Muscle layer of colon (tissue), 2 donors: ENCODE measurements at regions not wholly inside any gene's neighbourhood (a gene's known extent, or its start where the extent isn't known, plus 50 kb on each side); places are given as distances from the start of the nearest gene placed in this dataset.
"Not testable (repeated sequence)": the region's sequence is repeated elsewhere in the genome, so short reads cannot be mapped to it uniquely, and the experiment has no call there.

Experiments used
- H3K27ac ChIP-seq: one replicate; pipeline ENCODE4 v1.7.0; 2013; ENCODE audit warnings: low read depth, mild to moderate bottlenecking, low read length, moderate library complexity
- H3K27me3 ChIP-seq, 2 donors: one replicate each; pipeline ENCODE4 v1.7.0; 2013; ENCODE audit warnings: low read length in 2 of 2, mild to moderate bottlenecking in 2 of 2; ENCODE audit not compliant: insufficient read depth in 2 of 2, control insufficient read depth in 1 of 2
- H3K36me3 ChIP-seq: one replicate; pipeline ENCODE4 v1.7.0; 2013; ENCODE audit warnings: mild to moderate bottlenecking, low read length; ENCODE audit not compliant: insufficient read depth
- H3K4me1 ChIP-seq: one replicate; pipeline ENCODE4 v1.7.0; 2013; ENCODE audit warnings: mild to moderate bottlenecking, low read length; ENCODE audit not compliant: insufficient read depth
- H3K4me3 ChIP-seq, 2 donors: one replicate each; pipeline ENCODE4 v1.7.0; 2013; ENCODE audit warnings: low read length in 2 of 2, low read depth in 1 of 2, mild to moderate bottlenecking in 1 of 2, moderate library complexity in 1 of 2
- H3K9ac ChIP-seq: one replicate; pipeline ENCODE4 v1.7.0; 2013; ENCODE audit warnings: low read length
- H3K9me3 ChIP-seq: one replicate; pipeline ENCODE4 v1.7.0; 2013; ENCODE audit warnings: mild to moderate bottlenecking, low read length
- donor health status: abdominal sarcoma.
- donor health status: Adenocarcinoma of cecum.

- Histone ChIP-seq H3K27ac (no peak overlapping the region), H3K27me3 (no peaks in the 10 kb centered on the region), H3K36me3 (no peaks in the 10 kb centered on the region), H3K4me1 (no peaks in the 10 kb centered on the region), H3K9ac (no peak overlapping the region), H3K4me3 (no peak overlapping the region), H3K9me3 (no peaks in the 10 kb centered on the region)
These were observed 139.5 kb upstream of the PRKCQ start for GRCh38 chr10:6719561-6719960.

- no peaks in the 10 kb centered on the region for H3K4me1 ChIP-seq
- no peaks in the 10 kb centered on the region for H3K9me3 ChIP-seq
- H3K27ac ChIP-seq = no peak overlapping the region
- H3K9ac ChIP-seq = no peak overlapping the region
- H3K36me3 ChIP-seq = no peaks in the 10 kb centered on the region
- no peak overlapping the region for H3K4me3 ChIP-seq
- no peaks in the 10 kb centered on the region for H3K27me3 ChIP-seq
These were observed 138.5 kb upstream of the PRKCQ start for GRCh38 chr10:6718550-6718949.

GRCh38 chr10:6716516-6716915 lies 136.4 kb upstream of the PRKCQ start:
- Histone ChIP-seq H3K4me3 (no peak overlapping the region), H3K27ac (no peak overlapping the region), H3K9me3 (no peaks in the 10 kb centered on the region), H3K27me3 (peaks cover 0 to 2% of the 10 kb centered on the region in 2 donors), H3K4me1 (no peaks in the 10 kb centered on the region), H3K9ac (no peak overlapping the region), H3K36me3 (no peaks in the 10 kb centered on the region)

GRCh38 chr10:6713716-6714115 lies 133.6 kb upstream of the PRKCQ start:
- H3K27ac ChIP-seq = no peak overlapping the region
- peaks cover 0 to 5% of the 10 kb centered on the region in 2 donors for H3K27me3 ChIP-seq
- no peaks in the 10 kb centered on the region for H3K4me1 ChIP-seq
- H3K9ac ChIP-seq = no peak overlapping the region
- no peaks in the 10 kb centered on the region for H3K36me3 ChIP-seq
- H3K4me3 ChIP-seq = no peak overlapping the region
- no peaks in the 10 kb centered on the region for H3K9me3 ChIP-seq

- Histone ChIP-seq H3K9me3 (no peaks in the 10 kb centered on the region), H3K4me3 (no peak overlapping the region), H3K9ac (no peak overlapping the region), H3K27ac (no peak overlapping the region), H3K36me3 (no peaks in the 10 kb centered on the region), H3K4me1 (no peaks in the 10 kb centered on the region), H3K27me3 (peaks cover 0 to 5% of the 10 kb centered on the region in 2 donors)
These were observed 133.0 kb upstream of the PRKCQ start for GRCh38 chr10:6713120-6713519.

- H3K27me3 ChIP-seq = peaks cover 0 to 5% of the 10 kb centered on the region in 2 donors
- no peaks in the 10 kb centered on the region for H3K4me1 ChIP-seq
- no peak overlapping the region for H3K9ac ChIP-seq
- H3K36me3 ChIP-seq = no peaks in the 10 kb centered on the region
- H3K9me3 ChIP-seq = no peaks in the 10 kb centered on the region
- no peak overlapping the region for H3K4me3 ChIP-seq
- H3K27ac ChIP-seq = no peak overlapping the region
These were observed 131.8 kb upstream of the PRKCQ start for GRCh38 chr10:6711881-6712280.

GRCh38 chr10:6711408-6711841 lies 131.3 kb upstream of the PRKCQ start:
- Histone ChIP-seq H3K9ac (no peak overlapping the region), H3K4me1 (no peaks in the 10 kb centered on the region), H3K27me3 (peaks cover 0 to 5% of the 10 kb centered on the region in 2 donors), H3K27ac (no peak overlapping the region), H3K4me3 (no peak overlapping the region), H3K9me3 (no peaks in the 10 kb centered on the region), H3K36me3 (no peaks in the 10 kb centered on the region)

- Histone ChIP-seq H3K27ac (no peak overlapping the region), H3K27me3 (peaks cover 0 to 5% of the 10 kb centered on the region in 2 donors), H3K9me3 (no peaks in the 10 kb centered on the region), H3K36me3 (no peaks in the 10 kb centered on the region), H3K4me3 (no peak overlapping the region), H3K4me1 (no peaks in the 10 kb centered on the region), H3K9ac (no peak overlapping the region)
These were observed 127.3 kb upstream of the PRKCQ start for GRCh38 chr10:6707352-6707751.

GRCh38 chr10:6706725-6707124 lies 126.6 kb upstream of the PRKCQ start:
- Histone ChIP-seq H3K27me3 (peaks cover 0 to 5% of the 10 kb centered on the region in 2 donors), H3K27ac (no peak overlapping the region), H3K9ac (no peak overlapping the region), H3K9me3 (no peaks in the 10 kb centered on the region), H3K4me1 (no peaks in the 10 kb centered on the region), H3K4me3 (no peak overlapping the region), H3K36me3 (no peaks in the 10 kb centered on the region)

- Histone ChIP-seq H3K27ac (no peak overlapping the region), H3K36me3 (no peaks in the 10 kb centered on the region), H3K9ac (no peak overlapping the region)
These were observed 124.8 kb upstream of the PRKCQ start for GRCh38 chr10:6704896-6705295.

GRCh38 chr10:6702833-6703232 lies 122.8 kb upstream of the PRKCQ start:
- H3K4me1 ChIP-seq, H3K36me3 ChIP-seq, H3K9me3 ChIP-seq, H3K27ac ChIP-seq, H3K9ac ChIP-seq, H3K27me3 ChIP-seq, H3K4me3 ChIP-seq: not testable (repeated sequence)

More at GRCh38 chr10:6704896-6705295, 124.8 kb upstream of the PRKCQ start:
- no peak overlapping the region for H3K4me3 ChIP-seq
- no peaks in the 10 kb centered on the region for H3K27me3 ChIP-seq
- no peaks in the 10 kb centered on the region for H3K4me1 ChIP-seq
- no peaks in the 10 kb centered on the region for H3K9me3 ChIP-seq

- H3K36me3 ChIP-seq = no peaks in the 10 kb centered on the region
- no peak overlapping the region for H3K4me3 ChIP-seq
- H3K27ac ChIP-seq = no peak overlapping the region
- H3K9me3 ChIP-seq = no peaks in the 10 kb centered on the region
- no peak overlapping the region for H3K9ac ChIP-seq
- H3K4me1 ChIP-seq = no peaks in the 10 kb centered on the region
- H3K27me3 ChIP-seq = no peaks in the 10 kb centered on the region
These were observed 122.0 kb upstream of the PRKCQ start for GRCh38 chr10:6702030-6702429.
